SH-SY5Y (cell line): ENCODE measurements at regions not wholly inside any gene's neighbourhood (a gene's known extent, or its start where the extent isn't known, plus 50 kb on each side); places are given as distances from the start of the nearest gene placed in this dataset.

Source experiments
- GATA2 ChIP-seq: IDR thresholded peaks from 2 replicates; pipeline ENCODE4 v1.6.1; 2011; ENCODE audit warnings: mild to moderate bottlenecking, low read depth, low read length
- GATA3 ChIP-seq: IDR thresholded peaks from 2 replicates; pipeline ENCODE4 v1.6.1; 2011; ENCODE audit warnings: low read depth, mild to moderate bottlenecking, low read length, moderate library complexity

GRCh38 chr5:18653216-18653752 lies 1019.0 kb downstream of the TAF11L14 start:
- TF ChIP-seq GATA3 = no peak
- no peak for TF ChIP-seq GATA2

GRCh38 chr5:18660511-18660910 lies 1026.3 kb downstream of the TAF11L14 start:
- TF ChIP-seq GATA2 (no peak), GATA3 (no peak)

GRCh38 chr5:18662231-18662630 lies 1028.0 kb downstream of the TAF11L14 start:
- TF ChIP-seq GATA3 (no peak), GATA2 (no peak)

GRCh38 chr5:18675041-18675440 lies 1040.8 kb downstream of the TAF11L14 start:
- TF ChIP-seq GATA3 (no peak), GATA2 (no peak)

- no peak for TF ChIP-seq GATA3
- no peak for TF ChIP-seq GATA2
Measured at GRCh38 chr5:18686253-18686652, 1052.0 kb downstream of the TAF11L14 start.

GRCh38 chr5:18687429-18687828 lies 1053.2 kb downstream of the TAF11L14 start:
- TF ChIP-seq GATA3 (no peak), GATA2 (no peak)

- no peak for TF ChIP-seq GATA2
Measured at GRCh38 chr5:18699681-18700080, 1065.4 kb downstream of the TAF11L14 start.

GRCh38 chr5:18702821-18703220 lies 1068.6 kb downstream of the TAF11L14 start:
- TF ChIP-seq GATA2 (no peak), GATA3 (no peak)

- TF ChIP-seq GATA2 (no peak), GATA3 (no peak)
Measured at GRCh38 chr5:18712936-18713485, 1078.8 kb downstream of the TAF11L14 start.

- TF ChIP-seq GATA2 (no peak), GATA3 (no peak)
Measured at GRCh38 chr5:18720002-18720401, 1085.7 kb downstream of the TAF11L14 start.

GRCh38 chr5:18732556-18733479 lies 1098.6 kb downstream of the TAF11L14 start:
- TF ChIP-seq GATA3 = no peak
- TF ChIP-seq GATA2 = no peak

GRCh38 chr5:18736051-18736398 lies 1101.8 kb downstream of the TAF11L14 start:
- TF ChIP-seq GATA2 (no peak), GATA3 (no peak)

GRCh38 chr5:18740301-18740700 lies 1106.0 kb downstream of the TAF11L14 start:
- no peak for TF ChIP-seq GATA3
- no peak for TF ChIP-seq GATA2

GRCh38 chr5:18742830-18743229 lies 1108.6 kb downstream of the TAF11L14 start:
- TF ChIP-seq GATA3 (no peak), GATA2 (no peak)

- TF ChIP-seq GATA3 = no peak
- TF ChIP-seq GATA2 = no peak
Measured at GRCh38 chr5:18744441-18744840, 1110.2 kb downstream of the TAF11L14 start.
